ENCODE measurements at regions not wholly inside any gene's neighbourhood (a gene's known extent, or its start where the extent isn't known, plus 50 kb on each side); places are given as distances from the start of the nearest gene placed in this dataset.

GRCh38 chr3:139260793-139261736 is 82.8 kb upstream of the MRPS22 start:
- POLR2A ChIA-PET, result no interaction called here
- ATAC-seq, result no peak

GRCh38 chr3:139261754-139262586 is 81.8 kb upstream of the MRPS22 start:
- no peak overlapping the region for H3K27ac Mint-ChIP-seq
- no peaks in the 10 kb centered on the region for H3K36me3 ChIP-seq (ENCODE audit: control insufficient read depth in 2 of 3, insufficient read depth in 3 of 3, low read length in 3 of 3)
- H3K4me3 Mint-ChIP-seq, result no peak overlapping the region
- no peak overlapping the region for H3K4me3 ChIP-seq (ENCODE audit: low read length)
- no peaks in the 10 kb centered on the region for H3K27me3 ChIP-seq (ENCODE audit: control insufficient read depth in 2 of 2, insufficient read depth in 2 of 2, low read length in 2 of 2)
- intact Hi-C loops (cut with micrococcal nuclease), result no loop called here
- no peaks in the 10 kb centered on the region for H3K4me1 ChIP-seq (ENCODE audit: control insufficient read depth in 2 of 2, insufficient read depth in 2 of 2, low read length in 2 of 2)
- POLR2A ChIA-PET, result no interaction called here
- H3K4me1 Mint-ChIP-seq, result no peaks in the 10 kb centered on the region
- no peaks in the 10 kb centered on the region for H3K36me3 Mint-ChIP-seq
- CTCF ChIA-PET, result no interaction called here
- no peaks in the 10 kb centered on the region for H3K9me3 ChIP-seq (ENCODE audit: control insufficient read depth in 2 of 3, low read length in 3 of 3)
- H3K27ac ChIP-seq (ENCODE audit: low read depth, low read length), result no peak overlapping the region
- DNase-seq (no peak), ATAC-seq (no peak)
- peaks cover 12 to 29% (median 26%) of the 10 kb centered on the region in 5 donors for H3K27me3 Mint-ChIP-seq
- peaks cover 0 to 1% (median 0%) of the 10 kb centered on the region in 11 donors for H3K9me3 Mint-ChIP-seq

More at GRCh38 chr3:139260793-139261736, 82.8 kb upstream of the MRPS22 start:
- Mint-ChIP-seq H3K9me3 (peaks cover 0 to 1% (median 0%) of the 10 kb centered on the region in 11 donors), H3K36me3 (no peaks in the 10 kb centered on the region), H3K4me3 (no peak overlapping the region), H3K27me3 (peaks cover 12 to 29% (median 26%) of the 10 kb centered on the region in 5 donors), H3K4me1 (no peaks in the 10 kb centered on the region), H3K27ac (no peak overlapping the region)
- Histone ChIP-seq H3K36me3 (ENCODE audit: control insufficient read depth in 2 of 3, insufficient read depth in 3 of 3, low read length in 3 of 3) (no peaks in the 10 kb centered on the region), H3K9me3 (ENCODE audit: control insufficient read depth in 2 of 3, low read length in 3 of 3) (no peaks in the 10 kb centered on the region), H3K4me1 (ENCODE audit: control insufficient read depth in 2 of 2, insufficient read depth in 2 of 2, low read length in 2 of 2) (no peaks in the 10 kb centered on the region), H3K27ac (ENCODE audit: low read depth, low read length) (no peak overlapping the region), H3K4me3 (ENCODE audit: low read length) (no peak overlapping the region), H3K27me3 (ENCODE audit: control insufficient read depth in 2 of 2, insufficient read depth in 2 of 2, low read length in 2 of 2) (no peaks in the 10 kb centered on the region)
- intact Hi-C loops (cut with micrococcal nuclease), result no loop called here
- DNase-seq, result no peak
- CTCF ChIA-PET, result no interaction called here

GRCh38 chr3:139263798-139264197 is 80.0 kb upstream of the MRPS22 start:
- Histone ChIP-seq H3K36me3 (ENCODE audit: control insufficient read depth in 2 of 3, insufficient read depth in 3 of 3, low read length in 3 of 3) (no peaks in the 10 kb centered on the region), H3K4me1 (ENCODE audit: control insufficient read depth in 2 of 2, insufficient read depth in 2 of 2, low read length in 2 of 2) (no peaks in the 10 kb centered on the region), H3K27ac (ENCODE audit: low read depth, low read length) (no peak overlapping the region), H3K9me3 (ENCODE audit: control insufficient read depth in 2 of 3, low read length in 3 of 3) (no peaks in the 10 kb centered on the region), H3K27me3 (ENCODE audit: control insufficient read depth in 2 of 2, insufficient read depth in 2 of 2, low read length in 2 of 2) (no peaks in the 10 kb centered on the region), H3K4me3 (ENCODE audit: low read length) (no peak overlapping the region)
- Mint-ChIP-seq H3K36me3 (no peaks in the 10 kb centered on the region), H3K4me3 (no peak overlapping the region), H3K9me3 (peaks cover 0 to 2% (median 0%) of the 10 kb centered on the region in 11 donors), H3K27ac (no peak overlapping the region), H3K27me3 (peaks cover 4 to 20% (median 16%) of the 10 kb centered on the region in 5 donors), H3K4me1 (no peaks in the 10 kb centered on the region)
- ChIA-PET POLR2A (no interaction called here), CTCF (no interaction called here)
- no peak for DNase-seq
- no peak for ATAC-seq
- intact Hi-C loops (cut with micrococcal nuclease), result no loop called here

- Mint-ChIP-seq H3K36me3 (no peaks in the 10 kb centered on the region), H3K27ac (no peak overlapping the region), H3K4me3 (no peak overlapping the region), H3K27me3 (peaks cover 2 to 25% (median 12%) of the 10 kb centered on the region in 5 donors), H3K4me1 (no peaks in the 10 kb centered on the region), H3K9me3 (peaks cover 0 to 2% (median 0%) of the 10 kb centered on the region in 11 donors)
- Histone ChIP-seq H3K27ac (ENCODE audit: low read depth, low read length) (no peak overlapping the region), H3K4me1 (ENCODE audit: control insufficient read depth in 2 of 2, insufficient read depth in 2 of 2, low read length in 2 of 2) (no peaks in the 10 kb centered on the region), H3K4me3 (ENCODE audit: low read length) (no peak overlapping the region), H3K36me3 (ENCODE audit: control insufficient read depth in 2 of 3, insufficient read depth in 3 of 3, low read length in 3 of 3) (no peaks in the 10 kb centered on the region), H3K9me3 (ENCODE audit: control insufficient read depth in 2 of 3, low read length in 3 of 3) (no peaks in the 10 kb centered on the region), H3K27me3 (ENCODE audit: control insufficient read depth in 2 of 2, insufficient read depth in 2 of 2, low read length in 2 of 2) (no peaks in the 10 kb centered on the region)
- no peak for ATAC-seq
- intact Hi-C loops (cut with micrococcal nuclease), result no loop called here
- POLR2A ChIA-PET, result no interaction called here
- CTCF ChIA-PET, result no interaction called here
- no peak for DNase-seq
Observed at GRCh38 chr3:139264375-139264774, 79.4 kb upstream of the MRPS22 start.

- ATAC-seq, result no peak
- H3K27ac Mint-ChIP-seq, result no peak overlapping the region
- H3K27ac ChIP-seq (ENCODE audit: low read depth, low read length), result no peak overlapping the region
- no peaks in the 10 kb centered on the region for H3K36me3 ChIP-seq (ENCODE audit: control insufficient read depth in 2 of 3, insufficient read depth in 3 of 3, low read length in 3 of 3)
- no peak overlapping the region for H3K4me3 ChIP-seq (ENCODE audit: low read length)
- H3K4me3 Mint-ChIP-seq, result no peak overlapping the region
- DNase-seq, result no peak
- intact Hi-C loops (cut with micrococcal nuclease), result no loop called here
- CTCF ChIA-PET, result interaction anchor here (0.6 kb wide), 1 partner anchor 433 kb away, joined by 3 read pairs; no protein-coding TSS in a partner anchor
- POLR2A ChIA-PET, result no interaction called here
- peaks cover 0 to 2% (median 0%) of the 10 kb centered on the region in 11 donors for H3K9me3 Mint-ChIP-seq
- no peaks in the 10 kb centered on the region for H3K36me3 Mint-ChIP-seq
- no peaks in the 10 kb centered on the region for H3K27me3 ChIP-seq (ENCODE audit: control insufficient read depth in 2 of 2, insufficient read depth in 2 of 2, low read length in 2 of 2)
- no peaks in the 10 kb centered on the region for H3K9me3 ChIP-seq (ENCODE audit: control insufficient read depth in 2 of 3, low read length in 3 of 3)
- H3K27me3 Mint-ChIP-seq, result peaks cover 2 to 30% (median 10%) of the 10 kb centered on the region in 5 donors
- H3K4me1 Mint-ChIP-seq, result peaks cover 0 to 2% (median 0%) of the 10 kb centered on the region in 7 donors
- H3K4me1 ChIP-seq (ENCODE audit: control insufficient read depth in 2 of 2, insufficient read depth in 2 of 2, low read length in 2 of 2), result no peaks in the 10 kb centered on the region
Observed at GRCh38 chr3:139265131-139266016, 78.4 kb upstream of the MRPS22 start.

All from naive thymus-derived CD4-positive, alpha-beta T cell (primary cell).